Activated T-helper 1 cell treated with Interleukin-2 at 50 U/mL for 16 hours (primary cell): ENCODE measurements at regions not wholly inside any gene's neighbourhood (a gene's known extent, or its start where the extent isn't known, plus 50 kb on each side); places are given as distances from the start of the nearest gene placed in this dataset.
A peak's percentile ranks its signal among the peaks of the same experiment; 100 is the strongest.

Experiments used
- DNase-seq: peaks from one replicate; pipeline ENCODE4 v3.0.0-alpha.2; 2020; ENCODE audit warnings: low read depth

- DNase-seq: no peak
Observed at GRCh38 chr11:128085276-128085675, 502.1 kb downstream of the ETS1 start.

- no peak for DNase-seq
Observed at GRCh38 chr11:128082574-128082973, 504.8 kb downstream of the ETS1 start.

DNA sequence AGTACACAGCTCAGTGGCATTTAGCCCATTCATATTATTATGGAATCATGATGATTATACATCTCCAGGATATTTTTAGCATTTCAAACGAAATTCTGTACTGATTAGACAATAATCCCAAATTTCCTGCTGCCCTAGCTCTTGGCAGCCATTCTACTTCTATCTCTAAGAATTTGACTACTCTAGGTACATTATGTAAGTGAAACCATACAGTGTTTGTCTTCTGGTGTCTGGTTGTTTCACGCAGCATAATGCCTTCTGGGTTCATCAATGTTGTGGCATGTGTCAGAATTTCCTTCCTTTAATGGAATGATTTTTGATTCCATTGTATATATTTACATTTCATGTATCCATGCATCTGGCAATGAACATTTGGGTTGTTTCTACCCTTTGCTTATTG is 517.7 kb downstream of the ETS1 start:
- DNase-seq: no peak

GRCh38 chr11:128067780-128068179 is 519.6 kb downstream of the ETS1 start:
- no peak for DNase-seq

GRCh38 chr11:128066399-128066798 is 521.0 kb downstream of the ETS1 start:
- no peak for DNase-seq

DNA sequence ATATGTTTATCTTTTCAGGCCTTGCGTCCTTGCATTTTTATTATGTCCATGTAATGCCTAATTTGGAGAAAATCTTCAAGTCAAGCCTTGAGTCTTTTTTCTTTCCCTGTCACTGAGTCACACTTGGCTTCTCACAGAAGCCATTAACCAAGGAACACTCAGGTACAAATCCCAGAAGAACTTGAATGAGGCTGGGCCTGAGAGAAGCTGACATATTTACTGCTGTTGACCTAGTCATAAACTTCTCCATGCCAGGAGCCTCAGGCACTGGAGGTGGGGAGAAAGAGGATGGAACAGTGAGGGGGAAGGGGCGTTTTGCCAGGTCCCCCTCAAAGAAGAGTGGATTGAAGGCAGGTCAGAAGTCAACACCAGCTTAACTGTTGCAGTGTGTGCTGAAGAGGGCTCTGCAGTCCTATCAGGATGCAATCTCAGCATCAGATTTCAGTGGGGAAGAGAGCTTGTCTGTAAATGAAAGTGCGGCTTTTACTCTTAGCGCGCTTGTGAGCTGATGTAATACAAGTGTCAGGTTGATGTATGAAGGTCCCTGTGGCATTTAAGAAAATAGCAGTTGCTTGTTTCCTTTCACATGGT is 526.0 kb downstream of the ETS1 start:
- no peak for DNase-seq

DNA sequence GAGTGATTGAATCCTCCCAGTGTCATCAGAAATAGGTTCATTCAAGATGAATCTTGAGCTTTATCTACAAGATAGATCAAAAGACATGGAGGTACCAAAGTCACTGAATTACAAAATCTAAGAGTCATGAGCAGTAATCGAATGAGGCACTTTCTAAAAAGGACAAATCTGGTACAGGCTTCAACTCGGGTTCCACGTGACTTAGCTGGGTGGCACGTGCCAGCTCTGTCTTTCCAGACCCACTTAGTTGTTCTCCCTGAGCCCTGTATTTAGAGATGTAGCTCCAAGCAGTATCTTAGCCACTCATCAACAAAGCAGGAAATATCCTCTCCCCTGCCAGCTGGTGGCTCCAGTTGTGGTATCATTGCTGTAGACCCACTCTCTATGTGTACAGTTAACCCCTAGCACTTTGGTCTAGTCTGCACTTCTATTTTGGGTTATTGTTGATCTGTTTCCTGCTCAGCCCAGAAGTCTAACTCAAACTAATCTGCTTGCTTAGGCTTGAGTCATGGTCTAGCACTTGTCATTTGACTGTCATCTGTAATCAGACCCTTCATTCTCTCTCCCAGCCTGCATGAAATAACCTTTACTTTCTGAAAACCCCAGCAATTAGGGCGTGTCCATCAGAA is 528.7 kb downstream of the ETS1 start:
- DNase-seq: no peak

GRCh38 chr11:128057786-128058395 is 529.5 kb downstream of the ETS1 start:
- DNase-seq: no peak

DNA sequence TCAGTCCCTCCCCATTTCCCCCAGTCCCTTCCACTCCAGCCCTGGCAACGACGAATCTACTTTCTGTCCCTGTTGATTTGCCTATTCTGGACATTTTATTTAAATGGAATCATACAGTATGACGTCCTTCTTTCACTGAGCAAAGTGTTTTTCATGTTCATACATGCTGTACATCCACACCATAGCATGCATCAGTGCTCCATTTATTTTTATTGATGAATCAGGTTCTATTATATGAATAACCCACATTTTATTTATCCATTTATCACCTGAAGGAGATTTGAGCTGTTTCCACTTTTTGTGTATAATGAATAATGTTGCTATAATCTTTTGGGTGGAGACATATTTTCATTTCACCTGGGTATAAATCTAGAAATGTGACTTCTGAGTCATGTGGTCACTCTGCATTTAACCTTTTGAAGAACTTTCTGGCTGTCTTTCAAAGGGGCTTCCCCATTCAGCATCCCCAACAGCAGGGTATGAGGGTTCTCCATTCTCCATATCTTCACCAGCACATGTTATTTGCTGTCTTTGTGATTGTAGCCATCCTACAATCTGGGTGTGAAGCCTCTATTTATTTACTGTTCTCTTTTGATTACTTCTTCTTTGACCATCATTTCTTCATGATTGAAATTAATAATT is 531.7 kb downstream of the ETS1 start:
- DNase-seq: no peak

- DNase-seq: no peak
Observed at GRCh38 chr11:128053981-128054931, 533.1 kb downstream of the ETS1 start.

- DNase-seq: no peak
Observed at GRCh38 chr11:128052912-128053641, 534.3 kb downstream of the ETS1 start.

GRCh38 chr11:128048121-128048520 is 539.2 kb downstream of the ETS1 start:
- no peak for DNase-seq

- no peak for DNase-seq
Observed at GRCh38 chr11:128047026-128047425, 540.3 kb downstream of the ETS1 start.

DNA sequence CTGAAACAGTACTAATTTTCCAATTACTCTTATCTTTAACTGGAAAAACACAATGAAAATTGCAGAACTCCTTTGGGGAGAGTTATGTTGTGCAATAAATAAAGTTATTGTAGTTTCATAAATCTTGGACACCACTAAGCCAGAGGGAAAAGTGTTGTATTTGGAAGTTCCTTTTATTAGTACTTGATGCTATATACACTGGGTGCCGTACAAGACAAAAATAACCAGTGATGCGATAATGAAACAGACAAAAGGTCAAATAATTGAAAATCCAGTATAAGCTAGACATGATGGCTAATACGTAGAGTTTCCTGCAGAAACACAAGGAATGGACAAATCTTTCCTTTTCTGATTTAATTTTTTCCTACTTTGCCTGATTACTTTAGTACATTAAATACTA is 541.1 kb downstream of the ETS1 start:
- DNase-seq: no peak

- DNase-seq: no peak
Observed at GRCh38 chr11:128045094-128045725, 542.1 kb downstream of the ETS1 start.

DNA sequence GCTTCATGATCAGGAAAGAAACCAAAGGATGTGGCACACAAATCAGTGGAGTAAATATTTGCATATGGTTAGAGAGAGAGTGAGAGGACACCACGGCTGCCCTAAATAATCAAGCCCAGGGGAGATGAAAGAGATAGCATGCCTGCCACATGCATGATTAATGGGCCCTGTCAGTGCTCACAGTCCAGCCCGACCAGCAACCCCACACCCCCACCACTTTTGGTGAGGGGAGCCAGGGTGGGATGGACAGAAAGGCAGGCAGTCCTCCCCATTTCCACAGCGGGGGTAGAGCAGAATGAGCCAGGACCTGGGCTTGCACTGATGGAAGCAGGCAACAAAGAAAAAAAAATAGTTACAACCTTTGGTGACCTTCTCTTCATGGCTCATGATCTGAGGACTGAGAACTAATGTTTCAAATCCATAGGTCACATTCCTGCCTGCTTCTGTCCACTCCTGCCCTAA is 545.0 kb downstream of the ETS1 start:
- no peak for DNase-seq

DNA sequence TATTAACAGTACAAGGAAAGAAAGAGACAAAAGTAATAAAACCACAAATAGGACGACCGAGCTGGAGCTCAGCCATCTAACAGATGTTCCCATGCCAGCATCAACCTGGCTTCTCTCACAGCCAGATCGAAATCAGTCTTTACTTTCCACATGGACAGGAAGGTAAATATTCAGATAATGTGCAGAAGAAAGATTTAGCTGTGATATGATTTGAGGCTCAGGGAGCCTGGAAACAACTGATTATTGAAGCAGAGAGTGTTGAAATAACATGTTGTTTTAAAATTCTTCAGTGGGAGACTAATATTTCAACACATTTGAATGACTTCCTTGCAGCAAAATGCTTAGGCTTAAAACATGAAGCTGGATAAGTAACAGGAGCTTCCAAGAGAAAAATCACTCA is 546.8 kb downstream of the ETS1 start:
- no peak for DNase-seq

DNA sequence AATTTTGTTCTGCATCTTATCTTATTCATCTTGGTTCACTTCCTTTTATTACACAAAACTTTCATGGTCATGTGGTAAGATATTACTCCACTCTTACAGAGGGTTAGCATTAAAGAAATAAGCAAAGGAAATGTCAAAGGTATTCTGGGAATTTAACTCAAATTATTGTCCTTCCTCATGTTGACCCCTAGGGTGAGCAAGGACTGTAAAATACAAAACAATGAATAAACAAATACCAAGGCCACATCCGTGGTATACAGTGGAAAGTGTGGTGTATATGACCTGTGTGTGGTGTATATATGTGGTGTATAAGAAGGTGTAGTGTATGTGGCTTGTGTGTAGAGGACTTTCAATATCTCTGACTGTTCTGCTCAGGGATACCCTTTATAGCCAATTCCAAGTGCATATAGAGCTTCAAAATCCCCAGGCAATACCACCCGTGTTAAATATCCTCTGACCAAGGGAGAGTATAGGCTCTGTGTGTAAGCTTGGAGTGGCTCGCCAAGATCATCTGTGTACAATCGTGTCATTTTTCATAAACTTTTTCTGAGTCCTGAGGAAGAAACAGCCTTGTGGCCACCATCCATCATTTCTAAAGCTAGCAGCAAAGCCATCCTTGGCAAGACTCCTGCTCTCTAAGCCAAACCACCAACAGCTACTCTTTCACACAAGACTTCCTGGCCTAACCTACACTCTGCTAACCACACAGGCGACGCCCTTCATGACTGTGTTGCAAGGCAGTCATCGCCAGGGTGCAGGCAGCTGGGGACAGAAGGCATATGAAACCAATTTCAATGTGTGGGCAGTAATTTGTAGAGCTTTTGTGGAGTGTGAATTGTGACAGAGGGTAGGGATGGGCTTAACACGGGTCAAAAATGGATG is 548.0 kb downstream of the ETS1 start:
- DNase-seq: peak; percentile 65

DNA sequence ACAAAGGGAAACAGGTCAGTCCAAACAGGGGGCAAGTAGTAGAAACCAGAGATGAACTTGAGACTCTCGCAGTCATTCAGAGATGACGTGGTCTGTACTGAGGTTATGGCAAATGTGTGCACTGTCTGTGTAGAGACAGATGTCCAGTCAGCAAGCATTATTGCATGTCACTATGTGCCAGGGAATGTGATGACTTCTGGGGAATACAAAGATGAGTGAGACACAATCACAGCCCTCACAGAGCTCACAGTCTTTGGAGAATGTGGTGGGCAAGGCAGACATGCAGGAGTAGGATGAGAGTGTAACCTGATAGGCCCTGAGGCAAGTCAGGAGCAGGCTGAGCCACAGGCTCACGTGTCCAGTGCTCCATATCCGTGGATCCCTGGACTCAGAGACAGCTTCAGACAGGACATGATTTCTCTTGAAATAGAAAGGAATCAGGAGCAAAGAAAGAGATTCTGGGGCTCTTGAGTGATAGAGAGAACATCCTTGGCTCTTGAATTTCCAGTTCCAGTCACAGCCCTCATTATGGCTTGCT is 550.7 kb downstream of the ETS1 start:
- DNase-seq: no peak

DNA sequence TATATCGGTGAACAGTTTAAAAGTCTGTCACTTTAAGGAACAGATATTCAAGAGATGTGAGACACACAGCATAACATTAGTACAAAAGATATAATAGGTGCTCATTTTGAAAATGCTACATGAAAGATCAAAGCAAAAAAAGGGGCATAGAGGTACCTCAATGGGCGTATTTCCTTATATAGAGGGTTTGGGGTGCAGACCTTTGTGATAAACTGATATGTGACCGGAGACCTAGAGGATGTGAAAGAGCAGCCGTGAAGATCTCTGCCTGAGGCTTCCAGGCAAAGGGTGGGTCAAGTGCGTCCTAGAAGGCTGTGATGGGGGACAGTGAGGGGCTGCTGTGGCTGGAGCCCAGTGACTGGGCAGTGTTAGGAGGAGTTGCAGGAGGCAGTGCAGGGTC is 551.4 kb downstream of the ETS1 start:
- DNase-seq: no peak
